ENCODE measurements at regions not wholly inside any gene's neighbourhood (a gene's known extent, or its start where the extent isn't known, plus 50 kb on each side); places are given as distances from the start of the nearest gene placed in this dataset.

DNA sequence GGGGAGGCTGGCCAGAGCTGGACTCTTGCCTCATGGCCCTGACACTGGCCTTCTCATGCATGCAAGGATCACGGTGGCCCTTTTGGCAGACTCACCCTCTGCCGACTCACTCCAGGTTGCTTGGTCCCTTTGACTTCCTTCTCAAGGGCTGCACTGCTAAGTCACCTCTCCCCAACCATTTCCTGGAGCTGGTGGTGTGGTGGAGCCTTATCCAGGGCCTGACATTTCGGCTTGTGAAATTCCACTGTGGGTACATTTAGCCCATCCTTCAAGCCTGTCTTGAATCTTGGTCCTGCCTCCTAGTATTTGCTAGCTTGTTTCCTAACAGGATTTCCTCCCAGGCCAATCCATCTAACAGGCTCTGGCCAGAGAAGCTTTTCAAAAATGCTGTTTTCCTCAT is 52.6 kb upstream of the JUN start:
- intact Hi-C loops (cut with DNase I; ENCODE audit: low total_unique reads), result no loop called here
- H3K4me3 ChIP-seq, result no peak overlapping the region
- H3K27ac ChIP-seq, result no peak overlapping the region
- no peak for DNase-seq
- no peaks in the 10 kb centered on the region for H3K36me3 ChIP-seq
- TF ChIP-seq, protein P1, sequence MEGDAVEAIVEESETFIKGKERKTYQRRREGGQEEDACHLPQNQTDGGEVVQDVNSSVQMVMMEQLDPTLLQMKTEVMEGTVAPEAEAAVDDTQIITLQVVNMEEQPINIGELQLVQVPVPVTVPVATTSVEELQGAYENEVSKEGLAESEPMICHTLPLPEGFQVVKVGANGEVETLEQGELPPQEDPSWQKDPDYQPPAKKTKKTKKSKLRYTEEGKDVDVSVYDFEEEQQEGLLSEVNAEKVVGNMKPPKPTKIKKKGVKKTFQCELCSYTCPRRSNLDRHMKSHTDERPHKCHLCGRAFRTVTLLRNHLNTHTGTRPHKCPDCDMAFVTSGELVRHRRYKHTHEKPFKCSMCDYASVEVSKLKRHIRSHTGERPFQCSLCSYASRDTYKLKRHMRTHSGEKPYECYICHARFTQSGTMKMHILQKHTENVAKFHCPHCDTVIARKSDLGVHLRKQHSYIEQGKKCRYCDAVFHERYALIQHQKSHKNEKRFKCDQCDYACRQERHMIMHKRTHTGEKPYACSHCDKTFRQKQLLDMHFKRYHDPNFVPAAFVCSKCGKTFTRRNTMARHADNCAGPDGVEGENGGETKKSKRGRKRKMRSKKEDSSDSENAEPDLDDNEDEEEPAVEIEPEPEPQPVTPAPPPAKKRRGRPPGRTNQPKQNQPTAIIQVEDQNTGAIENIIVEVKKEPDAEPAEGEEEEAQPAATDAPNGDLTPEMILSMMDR (IDR thresholded peaks at IDR 0.05), result no peak
- H3K9me3 ChIP-seq, result no peaks in the 10 kb centered on the region
- no peaks in the 10 kb centered on the region for H3K27me3 ChIP-seq
- H3K4me1 ChIP-seq, result no peaks in the 10 kb centered on the region

DNA sequence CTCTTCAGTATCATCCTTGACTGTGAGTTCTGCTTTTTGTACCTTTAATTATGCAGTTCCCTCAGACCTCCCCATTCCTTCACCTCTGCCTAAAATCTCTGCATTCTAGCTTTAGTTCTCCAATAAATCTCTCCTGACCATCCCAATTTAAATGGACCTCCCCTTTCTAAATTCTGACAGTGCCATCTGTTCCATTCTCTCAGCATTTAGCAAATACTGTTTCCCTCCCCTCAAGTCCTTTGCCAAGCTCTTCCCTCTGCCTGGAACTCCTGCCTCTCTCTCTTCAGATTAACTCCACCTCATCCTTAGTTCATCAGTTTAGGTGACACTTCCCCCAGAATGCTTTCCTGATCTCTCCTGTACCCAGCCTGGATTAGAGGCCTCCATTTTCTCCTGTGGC is 54.0 kb upstream of the JUN start:
- Histone ChIP-seq H3K36me3 (no peaks in the 10 kb centered on the region), H3K27ac (no peak overlapping the region), H3K4me1 (no peaks in the 10 kb centered on the region), H3K9me3 (no peaks in the 10 kb centered on the region), H3K27me3 (no peaks in the 10 kb centered on the region), H3K4me3 (no peak overlapping the region)
- intact Hi-C loops (cut with DNase I; ENCODE audit: low total_unique reads), result no loop called here
- no peak for DNase-seq
- no peak for TF ChIP-seq POLR2A (IDR thresholded peaks at IDR 0.05)
- TF ChIP-seq, protein P1 (IDR thresholded peaks at IDR 0.05), result no peak

DNA sequence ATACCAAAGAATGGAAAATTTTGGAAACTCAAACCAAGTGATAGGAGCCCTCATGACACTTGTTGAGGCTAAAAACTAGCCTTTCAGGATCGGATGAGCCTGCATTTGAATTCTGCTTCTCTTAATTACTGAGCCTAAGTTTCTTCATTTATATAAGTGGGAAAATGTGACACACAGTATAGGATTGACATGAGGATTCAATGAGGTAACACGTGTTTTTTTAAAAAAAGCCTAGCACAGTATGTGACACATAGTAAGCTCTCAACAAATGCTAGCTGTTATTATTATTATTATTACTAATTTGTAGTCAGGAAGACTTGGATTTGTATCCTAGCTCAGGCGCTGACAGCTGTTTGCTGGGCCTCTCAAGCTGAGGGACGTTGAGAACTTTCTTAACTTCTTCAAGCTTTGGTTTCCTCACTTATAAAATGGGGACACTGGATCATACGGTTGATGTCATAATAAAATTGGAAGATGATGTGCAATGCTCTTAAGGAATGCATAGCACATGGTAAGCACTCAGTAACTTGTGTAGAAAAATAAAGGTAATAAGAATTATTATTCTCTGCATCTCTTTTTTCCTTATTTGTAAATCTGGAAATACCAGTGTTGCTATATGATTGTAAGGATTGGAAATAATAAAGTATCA is 55.4 kb upstream of the JUN start:
- Histone ChIP-seq H3K4me3 (no peak overlapping the region), H3K9me3 (no peaks in the 10 kb centered on the region), H3K4me1 (no peaks in the 10 kb centered on the region), H3K36me3 (no peaks in the 10 kb centered on the region), H3K27me3 (no peaks in the 10 kb centered on the region), H3K27ac (no peak overlapping the region)
- TF ChIP-seq POLR2A (IDR thresholded peaks at IDR 0.05), result no peak
- TF ChIP-seq, protein P1 (IDR thresholded peaks at IDR 0.05), result no peak
- DNase-seq, result no peak
- intact Hi-C loops (cut with DNase I; ENCODE audit: low total_unique reads), result no loop called here

DNA sequence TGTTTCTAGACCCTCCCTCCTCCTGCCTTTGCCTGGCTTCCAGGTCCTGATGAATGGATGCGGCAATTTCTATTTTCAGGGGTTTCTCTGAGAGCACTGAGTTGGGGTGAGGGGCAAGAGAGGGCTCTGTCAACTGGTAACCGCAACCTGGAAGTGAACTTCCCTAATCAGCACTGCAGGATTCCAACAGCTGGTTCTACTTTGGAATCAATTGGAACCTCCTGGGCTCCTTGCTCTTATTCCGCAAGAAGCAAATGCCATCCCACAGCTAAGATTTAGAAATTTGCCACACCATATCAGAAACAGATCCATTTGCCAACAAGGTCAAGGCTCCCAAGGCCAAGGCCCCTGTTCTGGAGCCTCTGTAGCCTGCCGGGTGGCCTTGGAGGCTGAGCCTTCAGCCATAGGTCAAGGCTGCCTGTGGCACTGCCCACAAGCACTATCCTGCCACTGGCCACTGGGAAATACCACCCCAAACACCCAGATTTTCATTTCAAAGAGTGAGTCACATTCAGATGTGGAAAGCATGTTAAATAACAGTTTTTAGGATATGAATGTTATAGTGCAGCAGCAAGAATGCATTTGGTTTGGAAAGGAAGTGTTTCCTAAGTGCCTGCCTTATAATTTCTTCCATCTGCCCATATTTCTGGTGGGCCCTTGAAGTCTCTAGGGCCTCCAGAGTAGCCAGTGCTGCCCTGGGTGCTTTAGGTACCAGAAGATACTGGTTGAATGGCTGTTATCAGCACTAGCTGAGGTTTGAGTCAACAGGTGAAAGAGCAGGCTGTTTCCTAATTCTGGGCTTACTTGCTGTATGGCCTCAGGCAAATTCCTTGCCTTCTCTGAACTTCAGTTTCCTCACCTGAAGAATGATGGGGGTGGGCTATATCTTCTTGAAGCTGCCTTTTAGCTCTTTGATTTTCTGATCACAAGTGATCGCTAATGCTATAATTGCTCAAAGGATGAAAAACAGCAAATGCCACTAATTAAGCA is 56.3 kb upstream of the JUN start:
- intact Hi-C loops (cut with DNase I; ENCODE audit: low total_unique reads), result no loop called here
- Histone ChIP-seq H3K27me3 (no peaks in the 10 kb centered on the region), H3K4me3 (no peak overlapping the region), H3K9me3 (no peaks in the 10 kb centered on the region), H3K27ac (no peak overlapping the region), H3K4me1 (no peaks in the 10 kb centered on the region), H3K36me3 (no peaks in the 10 kb centered on the region)
- TF ChIP-seq, protein P1 (IDR thresholded peaks at IDR 0.05), result no peak
- no peak for TF ChIP-seq POLR2A (IDR thresholded peaks at IDR 0.05)
- no peak for DNase-seq

DNA sequence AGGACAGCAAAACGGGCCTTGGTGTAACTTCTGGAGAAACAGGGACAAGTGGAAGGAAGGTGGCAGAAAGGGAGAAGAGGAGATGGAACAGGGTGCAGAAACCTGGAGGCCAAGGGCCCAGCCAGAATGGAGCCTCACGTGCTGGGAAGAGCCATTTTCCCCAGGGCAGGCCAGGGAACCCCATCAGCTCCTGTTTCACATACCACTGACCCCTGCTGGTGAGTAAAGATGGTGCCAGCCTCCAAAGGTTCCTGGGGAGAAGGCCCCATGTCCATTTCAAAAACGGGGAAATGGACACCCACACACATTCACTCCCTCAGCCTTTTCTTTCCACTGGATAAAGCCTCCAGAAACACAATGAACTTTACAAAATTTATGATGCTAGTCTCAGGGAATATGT is 57.6 kb upstream of the JUN start:
- no peaks in the 10 kb centered on the region for H3K27me3 ChIP-seq
- TF ChIP-seq, protein P1 (IDR thresholded peaks at IDR 0.05), result peak in 1 of 4 experiments; percentile 10
- TF ChIP-seq POLR2A (IDR thresholded peaks at IDR 0.05), result no peak
- no peak overlapping the region for H3K4me3 ChIP-seq
- no peak for DNase-seq
- intact Hi-C loops (cut with DNase I; ENCODE audit: low total_unique reads), result no loop called here
- H3K9me3 ChIP-seq, result no peaks in the 10 kb centered on the region
- H3K36me3 ChIP-seq, result no peaks in the 10 kb centered on the region
- no peak overlapping the region for H3K27ac ChIP-seq
- H3K4me1 ChIP-seq, result no peaks in the 10 kb centered on the region

Data from uterus (tissue), 3 donors.